HFFc6 (cell line): ENCODE measurements at regions not wholly inside any gene's neighbourhood (a gene's known extent, or its start where the extent isn't known, plus 50 kb on each side); places are given as distances from the start of the nearest gene placed in this dataset.
A peak's percentile ranks its signal among the peaks of the same experiment; 100 is the strongest.

Experiments
- DNase-seq: peaks from one replicate; pipeline ENCODE4 v3.0.0-alpha.2; 2018
- H3K27ac Mint-ChIP-seq: 2 replicates; pipeline ENCODE4 v1.8.0; 2020; ENCODE audit warnings: mild to moderate bottlenecking, mixed read lengths
- H3K27me3 Mint-ChIP-seq: 2 replicates; pipeline ENCODE4 v1.8.0; 2021; ENCODE audit warnings: mild to moderate bottlenecking, moderate library complexity, mixed read lengths; ENCODE audit not compliant: insufficient read depth
- H3K36me3 Mint-ChIP-seq: 2 replicates; pipeline ENCODE4 v1.8.0; 2021; ENCODE audit warnings: low read depth, mixed read lengths
- H3K4me1 Mint-ChIP-seq: 2 replicates; pipeline ENCODE4 v1.8.0; 2020; ENCODE audit warnings: low read depth, mixed read lengths
- H3K4me3 Mint-ChIP-seq: 2 replicates; pipeline ENCODE4 v1.8.0; 2020; ENCODE audit warnings: mild to moderate bottlenecking, moderate library complexity, mixed read lengths
- H3K9me3 Mint-ChIP-seq: 2 replicates; pipeline ENCODE4 v1.8.0; 2020; ENCODE audit warnings: mild to moderate bottlenecking, mixed read lengths
- TF ChIP-seq, protein P1 (sequence below): fragments of 200-600 bp; sonication (generic); IDR thresholded peaks from 2 replicates; pipeline ENCODE4 v1.5.0; 2021; ENCODE audit warnings: antibody characterized with exemption, mild to moderate bottlenecking

DNA sequence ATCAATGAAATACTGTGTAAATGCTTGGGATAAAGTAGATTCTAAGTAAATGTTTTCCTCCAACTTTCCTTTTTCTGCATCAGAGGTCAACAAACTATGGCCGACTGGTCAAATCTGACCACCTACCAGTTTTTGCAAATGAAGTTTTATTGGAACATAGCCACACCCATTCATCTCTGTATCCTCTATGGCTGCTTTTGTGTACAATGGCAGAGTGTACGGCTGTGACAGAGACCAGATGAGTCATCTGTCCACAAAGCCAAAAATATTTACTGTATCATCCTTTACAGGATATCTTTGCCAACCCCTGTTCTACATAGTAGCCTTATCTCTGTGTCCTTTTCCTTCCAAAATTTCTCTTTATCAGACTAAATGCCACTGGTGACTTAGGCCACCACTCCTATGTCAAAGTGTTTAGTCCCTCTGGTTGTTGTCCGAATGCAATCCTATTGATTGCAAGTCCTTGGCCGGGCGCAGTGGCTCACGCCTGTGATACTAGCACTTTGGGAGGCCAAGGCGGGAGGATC, 218.4 kb upstream of the KLF4 start:
- DNase-seq: peak; percentile 68
- H3K27me3 Mint-ChIP-seq: no peaks in the 10 kb centered on the region; the same call in 1 of the 2 replicates
- no peak overlapping the region for H3K4me3 Mint-ChIP-seq
- TF ChIP-seq, protein P1, sequence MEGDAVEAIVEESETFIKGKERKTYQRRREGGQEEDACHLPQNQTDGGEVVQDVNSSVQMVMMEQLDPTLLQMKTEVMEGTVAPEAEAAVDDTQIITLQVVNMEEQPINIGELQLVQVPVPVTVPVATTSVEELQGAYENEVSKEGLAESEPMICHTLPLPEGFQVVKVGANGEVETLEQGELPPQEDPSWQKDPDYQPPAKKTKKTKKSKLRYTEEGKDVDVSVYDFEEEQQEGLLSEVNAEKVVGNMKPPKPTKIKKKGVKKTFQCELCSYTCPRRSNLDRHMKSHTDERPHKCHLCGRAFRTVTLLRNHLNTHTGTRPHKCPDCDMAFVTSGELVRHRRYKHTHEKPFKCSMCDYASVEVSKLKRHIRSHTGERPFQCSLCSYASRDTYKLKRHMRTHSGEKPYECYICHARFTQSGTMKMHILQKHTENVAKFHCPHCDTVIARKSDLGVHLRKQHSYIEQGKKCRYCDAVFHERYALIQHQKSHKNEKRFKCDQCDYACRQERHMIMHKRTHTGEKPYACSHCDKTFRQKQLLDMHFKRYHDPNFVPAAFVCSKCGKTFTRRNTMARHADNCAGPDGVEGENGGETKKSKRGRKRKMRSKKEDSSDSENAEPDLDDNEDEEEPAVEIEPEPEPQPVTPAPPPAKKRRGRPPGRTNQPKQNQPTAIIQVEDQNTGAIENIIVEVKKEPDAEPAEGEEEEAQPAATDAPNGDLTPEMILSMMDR: no peak
- no peaks in the 10 kb centered on the region for H3K9me3 Mint-ChIP-seq
- peaks cover 45% of the 10 kb centered on the region for H3K4me1 Mint-ChIP-seq
- peak overlapping the region; percentile 68 for H3K27ac Mint-ChIP-seq
- no peaks in the 10 kb centered on the region for H3K36me3 Mint-ChIP-seq

DNA sequence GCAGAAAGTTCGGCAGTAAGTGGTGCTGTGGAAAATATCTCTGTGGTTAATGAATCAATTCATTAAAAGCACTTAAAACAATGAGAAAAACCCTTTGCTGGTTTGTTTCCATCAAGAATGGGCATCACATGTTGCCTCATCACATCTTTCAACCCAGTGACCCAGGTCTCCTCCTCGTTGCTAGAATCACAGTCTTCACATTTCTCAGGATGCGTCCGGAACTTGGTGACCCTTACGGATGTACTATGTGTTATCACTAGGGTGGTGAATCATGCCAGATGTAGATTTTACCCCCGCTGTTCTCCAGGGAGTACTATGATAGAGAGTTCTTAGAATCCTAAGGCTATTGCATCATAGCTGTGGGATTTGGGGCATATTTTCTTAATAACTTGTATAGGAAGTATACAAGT, 217.9 kb upstream of the KLF4 start:
- Mint-ChIP-seq H3K27me3 (no peaks in the 10 kb centered on the region; the same call in 1 of the 2 replicates), H3K4me1 (peaks cover 41% of the 10 kb centered on the region), H3K4me3 (no peak overlapping the region), H3K36me3 (no peaks in the 10 kb centered on the region), H3K27ac (peak overlapping the region; percentile 68), H3K9me3 (no peaks in the 10 kb centered on the region)
- peak; percentile 71 for DNase-seq
- TF ChIP-seq, protein P1: no peak

DNA sequence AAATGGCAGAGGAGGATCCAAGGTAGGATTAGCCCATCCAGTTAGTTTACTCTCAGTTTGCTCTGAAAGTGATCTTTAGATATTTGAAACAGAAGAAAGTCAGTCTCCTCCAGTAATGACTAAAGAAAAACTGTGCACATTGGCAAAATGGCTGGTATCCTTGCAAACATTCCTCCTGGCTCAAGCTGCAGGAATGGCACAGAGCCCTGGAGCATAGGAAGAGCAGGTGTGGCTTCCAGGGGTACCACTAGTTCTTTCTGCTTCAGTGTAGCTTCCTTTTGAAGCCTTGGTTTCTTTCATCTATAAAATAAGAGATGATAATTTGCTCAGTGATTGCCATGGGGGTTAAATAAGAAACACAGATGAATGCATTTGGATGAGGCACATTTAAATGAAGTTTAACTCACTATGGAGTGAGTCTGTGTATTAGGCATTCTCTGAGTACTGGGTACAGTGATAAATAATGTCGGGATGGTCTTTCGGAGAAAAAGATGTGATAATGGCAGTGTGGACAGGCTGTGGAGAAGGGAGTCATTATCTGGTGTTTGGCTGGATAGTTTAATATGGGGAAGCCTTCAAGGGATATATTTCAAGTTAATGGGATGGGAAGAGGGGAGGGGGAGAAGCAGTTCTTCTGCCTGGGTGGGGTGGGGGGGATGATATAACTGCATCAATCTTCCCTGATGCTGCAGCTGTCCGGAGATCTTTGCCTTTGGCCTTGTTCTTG, 217.3 kb upstream of the KLF4 start:
- DNase-seq: no peak
- TF ChIP-seq, protein P1: no peak
- Mint-ChIP-seq H3K4me3 (no peak overlapping the region), H3K27ac (peak overlapping the region; percentile 68), H3K4me1 (peaks cover 35% of the 10 kb centered on the region), H3K27me3 (no peaks in the 10 kb centered on the region; the same call in 1 of the 2 replicates), H3K9me3 (no peaks in the 10 kb centered on the region), H3K36me3 (no peaks in the 10 kb centered on the region)

DNA sequence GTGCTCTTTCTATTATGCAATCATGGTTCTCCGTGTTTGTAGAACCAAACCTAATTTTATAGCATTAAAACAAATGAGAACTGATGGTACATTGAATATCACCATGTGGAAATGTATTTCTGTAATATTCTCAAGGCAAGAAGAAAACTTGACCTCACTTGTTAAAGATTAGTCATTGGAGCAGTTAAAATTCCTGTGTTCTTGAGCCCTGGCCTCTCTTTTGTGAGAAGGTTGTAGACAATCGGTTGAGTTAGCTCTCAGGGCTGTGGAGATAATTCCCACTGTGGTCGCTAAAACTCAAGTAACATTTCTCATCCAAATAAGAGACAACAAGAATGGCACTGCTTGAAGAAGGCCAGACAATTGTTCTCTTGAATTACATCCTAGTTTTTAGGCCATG, 216.0 kb upstream of the KLF4 start:
- Mint-ChIP-seq H3K4me3 (no peak overlapping the region), H3K4me1 (peaks cover 24% of the 10 kb centered on the region), H3K36me3 (no peaks in the 10 kb centered on the region), H3K27ac (no peak overlapping the region), H3K27me3 (peaks cover 3% of the 10 kb centered on the region), H3K9me3 (no peaks in the 10 kb centered on the region)
- TF ChIP-seq, protein P1: no peak
- DNase-seq: no peak

- TF ChIP-seq, protein P1: no peak
- no peak overlapping the region for H3K27ac Mint-ChIP-seq
- H3K4me1 Mint-ChIP-seq: peaks cover 24% of the 10 kb centered on the region
- DNase-seq: no peak
- H3K4me3 Mint-ChIP-seq: no peak overlapping the region
- H3K36me3 Mint-ChIP-seq: no peaks in the 10 kb centered on the region
- peaks cover 3% of the 10 kb centered on the region for H3K27me3 Mint-ChIP-seq
- no peaks in the 10 kb centered on the region for H3K9me3 Mint-ChIP-seq
Observed at GRCh38 chr9:107704774-107705173, 215.2 kb upstream of the KLF4 start.
